Activated CD8-positive, alpha-beta memory T cell treated with anti-CD3 and anti-CD28 coated beads for 36 hours (primary cell): ENCODE measurements at regions not wholly inside any gene's neighbourhood (a gene's known extent, or its start where the extent isn't known, plus 50 kb on each side); places are given as distances from the start of the nearest gene placed in this dataset.

Experiments
- CTCF ChIA-PET: fragments of 350-600 bp; sonication (Branson Sonifier 250); formaldehyde crosslinking; loops from one replicate; lab custom pipeline; 2021; ENCODE audit warnings: antibody characterized with exemption; lab: Charles Lee
- POLR2A ChIA-PET: fragments of 350-600 bp; sonication (Branson Sonifier 250); formaldehyde crosslinking; loops from one replicate; lab custom pipeline; 2021; ENCODE audit warnings: antibody characterized with exemption; lab: Charles Lee

- POLR2A ChIA-PET: no interaction called here
- CTCF ChIA-PET: no interaction called here
Measured at GRCh38 chr4:152239216-152239615, 296.7 kb downstream of the FBXW7 start.

GRCh38 chr4:152236519-152237056, 299.3 kb downstream of the FBXW7 start:
- ChIA-PET POLR2A (no interaction called here), CTCF (no interaction called here)

DNA sequence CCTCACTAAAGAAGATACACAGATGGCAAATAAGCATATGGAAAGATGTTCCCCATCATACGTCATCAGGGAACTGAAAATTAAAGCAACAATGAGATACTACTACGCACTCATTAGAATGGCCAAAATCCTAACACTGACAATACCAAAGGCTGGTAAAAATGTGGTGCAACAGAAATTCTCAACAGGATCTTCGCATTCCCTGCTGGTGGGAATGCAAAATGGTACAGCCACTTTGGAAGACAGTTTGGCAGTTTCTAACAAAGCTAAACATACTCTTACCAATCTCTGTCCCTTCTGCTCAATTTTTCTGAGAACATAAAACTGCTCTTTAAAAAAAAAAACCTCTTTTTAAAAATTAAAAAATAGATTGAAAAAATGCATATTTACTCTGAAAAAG, 300.2 kb downstream of the FBXW7 start:
- POLR2A ChIA-PET: no interaction called here

GRCh38 chr4:152234571-152234970, 301.3 kb downstream of the FBXW7 start:
- ChIA-PET POLR2A (no interaction called here), CTCF (no interaction called here)

More for the DNA sequence above, 300.2 kb downstream of the FBXW7 start:
- CTCF ChIA-PET: no interaction called here

- ChIA-PET CTCF (no interaction called here), POLR2A (no interaction called here)
Measured at GRCh38 chr4:152232271-152232670, 303.6 kb downstream of the FBXW7 start.

DNA sequence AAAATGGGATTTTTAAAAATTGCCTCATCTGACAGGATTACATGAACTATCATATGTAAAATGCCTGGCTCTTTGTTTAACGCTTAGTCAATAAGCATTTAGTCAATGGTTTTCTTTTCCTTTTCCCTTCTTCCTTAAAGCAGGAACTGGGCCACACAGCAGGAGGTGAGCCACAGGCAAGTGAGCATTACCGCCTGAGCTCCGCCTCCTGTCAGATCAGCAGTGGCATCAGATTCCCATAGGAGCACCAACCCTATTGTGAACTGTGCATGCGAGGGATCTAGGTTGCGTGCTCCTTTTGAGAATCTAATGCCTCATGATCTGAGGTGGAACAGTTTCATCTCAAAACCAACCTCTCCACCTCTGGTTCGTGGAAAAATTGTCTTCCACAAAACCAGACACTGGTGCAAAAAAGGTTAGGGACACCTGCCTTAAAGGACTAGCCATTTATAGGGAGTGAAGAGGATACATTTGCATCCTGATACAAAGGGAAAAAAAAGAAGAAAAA, 306.1 kb downstream of the FBXW7 start:
- ChIA-PET CTCF (no interaction called here), POLR2A (no interaction called here)

DNA sequence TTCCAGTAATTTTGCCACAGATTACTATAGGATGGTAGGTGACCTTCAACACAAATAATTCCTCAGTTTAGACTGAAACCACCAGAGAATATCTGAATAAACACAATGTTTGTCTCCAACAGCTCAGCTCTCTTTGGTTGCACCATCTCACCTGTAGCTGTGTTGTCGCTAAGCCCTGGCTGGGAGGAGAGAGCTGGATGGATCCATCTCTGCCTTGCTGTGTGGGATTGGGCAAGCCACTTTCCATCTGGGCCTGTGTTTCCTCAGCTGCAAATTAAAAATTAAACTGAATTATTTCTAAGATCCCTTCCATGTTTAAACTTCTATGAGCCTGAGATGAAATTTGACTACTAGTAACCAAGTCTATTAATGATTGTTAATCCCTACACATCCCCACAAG, 310.2 kb downstream of the FBXW7 start:
- ChIA-PET POLR2A (no interaction called here), CTCF (no interaction called here)

DNA sequence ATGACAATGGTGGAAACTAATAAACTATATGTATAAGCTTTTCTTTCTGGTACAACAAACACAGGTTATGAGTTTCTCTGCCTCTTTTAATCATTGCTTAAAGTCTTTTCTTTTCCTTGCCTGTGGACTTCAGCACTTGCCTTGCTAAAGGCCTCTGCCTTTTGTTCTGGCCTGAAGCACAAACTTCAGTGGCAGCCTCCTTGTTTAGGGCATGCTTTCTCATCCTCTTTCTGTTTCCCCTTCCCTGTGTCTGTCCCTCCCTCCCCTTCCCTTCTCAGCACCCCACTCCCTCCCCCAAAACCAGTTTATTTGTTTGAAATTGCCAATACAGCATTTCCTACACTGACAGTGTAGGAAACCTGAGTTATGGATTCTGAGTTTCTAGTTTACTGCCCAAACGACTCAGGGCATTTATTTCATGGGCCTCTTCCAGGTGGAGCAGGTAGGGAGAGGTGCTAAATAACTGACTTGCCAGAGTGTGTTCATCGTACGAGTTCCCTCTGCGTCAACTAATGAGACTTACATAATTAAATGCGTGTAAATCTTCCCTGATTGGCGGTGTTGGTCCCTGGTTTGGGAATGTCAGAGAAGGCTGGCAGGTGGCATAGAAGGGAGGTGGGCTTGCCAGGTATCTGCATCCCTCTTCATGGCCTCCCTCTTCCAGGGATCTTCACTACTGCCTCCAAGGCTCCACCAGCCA, 311.0 kb downstream of the FBXW7 start:
- ChIA-PET CTCF (no interaction called here), POLR2A (no interaction called here)

DNA sequence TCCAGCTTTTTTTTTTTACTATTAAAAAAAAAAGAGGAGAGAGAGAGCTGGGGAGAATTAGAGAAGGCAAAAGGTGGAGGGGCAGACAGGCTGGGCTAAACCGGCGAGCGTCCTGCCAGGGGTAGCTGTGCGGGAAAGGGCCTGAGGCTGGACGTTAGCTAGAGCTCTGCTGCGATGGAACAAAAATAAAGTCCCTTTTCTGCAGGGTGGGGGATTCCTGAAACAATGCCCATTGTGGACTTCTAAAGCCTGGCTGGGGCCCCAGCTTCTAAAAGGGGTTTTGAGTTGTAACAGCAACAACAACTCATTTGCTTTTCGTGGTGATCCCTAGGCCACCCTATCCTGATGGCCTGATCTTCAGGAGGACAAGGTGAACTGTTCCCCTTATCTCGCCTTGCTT, 311.7 kb downstream of the FBXW7 start:
- ChIA-PET POLR2A (no interaction called here), CTCF (no interaction called here)

- POLR2A ChIA-PET: no interaction called here
- CTCF ChIA-PET: no interaction called here
Measured at GRCh38 chr4:152223600-152223999, 312.3 kb downstream of the FBXW7 start.

DNA sequence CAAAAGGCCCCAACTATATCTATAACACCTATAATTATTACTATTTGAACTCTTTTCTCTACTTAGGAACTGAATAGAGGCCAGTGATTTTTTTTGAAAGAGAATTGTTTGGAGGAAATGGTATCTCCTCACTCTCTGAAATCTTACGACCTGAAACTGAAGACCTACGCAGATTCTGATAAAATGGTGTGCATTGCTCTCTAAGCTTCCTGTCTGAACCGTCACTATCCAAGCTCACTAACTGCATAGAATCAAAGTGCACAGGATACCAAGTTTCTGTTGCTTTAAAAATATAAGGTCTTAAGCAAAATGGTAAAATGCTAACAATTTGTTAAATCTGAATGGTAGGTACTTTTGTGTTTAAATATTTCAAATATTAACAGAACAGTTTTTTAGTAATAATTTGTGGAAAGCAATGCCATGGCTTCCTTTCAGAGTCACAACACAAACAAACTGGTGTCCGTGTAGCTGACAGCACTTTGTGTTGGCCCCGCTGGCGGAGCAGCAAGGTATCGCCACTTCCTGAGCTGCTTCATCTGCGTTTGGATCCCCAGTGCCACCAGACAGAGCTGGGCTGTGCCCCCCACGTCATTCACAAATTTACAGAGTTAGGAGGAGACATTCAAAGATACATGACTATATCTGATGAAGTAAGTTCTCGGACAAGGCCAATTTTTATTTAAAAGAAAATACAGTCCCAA, 313.9 kb downstream of the FBXW7 start:
- CTCF ChIA-PET: no interaction called here
- POLR2A ChIA-PET: no interaction called here

DNA sequence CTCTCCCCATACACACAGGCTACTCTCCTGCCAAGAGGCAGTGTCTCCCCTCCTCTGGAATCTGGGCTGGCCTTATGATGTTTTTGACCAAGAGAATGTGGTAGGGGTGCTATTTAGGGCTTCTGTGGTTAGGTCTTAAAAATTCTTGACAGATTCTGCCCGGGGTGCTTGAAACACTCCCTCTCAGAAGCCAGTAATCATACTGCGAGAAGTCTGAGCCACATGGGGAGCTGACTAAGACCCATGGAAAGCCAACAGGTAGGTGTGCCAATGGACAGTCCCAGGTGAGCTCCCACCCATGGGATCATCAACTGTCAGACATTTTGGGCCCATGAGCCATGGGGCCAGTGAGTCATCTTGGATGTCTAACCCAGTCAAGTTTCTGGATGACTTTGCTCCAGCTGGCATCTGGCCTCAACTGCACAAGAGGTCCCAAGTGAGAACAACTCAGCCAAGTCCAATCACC, 315.7 kb downstream of the FBXW7 start:
- ChIA-PET CTCF (no interaction called here), POLR2A (no interaction called here)

- ChIA-PET POLR2A (no interaction called here), CTCF (no interaction called here)
Measured at GRCh38 chr4:152218576-152218975, 317.3 kb downstream of the FBXW7 start.

GRCh38 chr4:152217896-152218295, 318.0 kb downstream of the FBXW7 start:
- ChIA-PET POLR2A (no interaction called here), CTCF (no interaction called here)

DNA sequence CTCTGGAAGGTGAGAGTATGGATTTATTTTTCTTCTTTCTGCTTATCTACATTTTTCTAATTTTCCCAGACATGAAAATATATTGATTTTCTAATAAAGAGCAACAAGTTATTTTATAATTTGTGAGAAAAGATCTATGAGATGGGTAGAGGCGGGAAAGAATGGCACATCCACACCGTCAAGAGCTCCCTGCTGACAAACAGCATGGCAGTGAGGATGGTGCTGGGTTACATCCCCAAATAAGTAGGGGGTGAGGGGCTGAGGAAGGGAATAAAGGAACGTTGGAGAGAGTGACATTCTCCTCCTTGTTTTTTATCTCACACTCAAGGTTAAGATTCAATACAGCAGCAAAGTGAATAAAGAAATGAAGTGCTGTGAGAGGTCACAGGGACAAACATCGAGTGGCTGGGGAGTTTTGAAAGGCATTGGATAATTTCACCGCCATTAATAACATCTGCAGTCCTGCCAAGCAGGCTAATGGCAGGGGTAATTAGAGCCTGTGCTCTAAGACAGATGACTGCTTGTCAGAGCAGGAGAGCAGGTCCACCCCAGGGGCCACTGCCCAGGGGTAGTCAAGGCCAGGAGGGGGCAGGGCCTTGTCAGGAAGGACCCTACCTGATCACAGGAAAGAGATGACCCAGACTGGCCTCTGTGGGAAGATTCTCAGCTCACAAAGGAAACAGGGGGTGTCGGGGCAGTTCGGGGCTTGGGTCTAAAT, 323.8 kb downstream of the FBXW7 start:
- CTCF ChIA-PET: no interaction called here

DNA sequence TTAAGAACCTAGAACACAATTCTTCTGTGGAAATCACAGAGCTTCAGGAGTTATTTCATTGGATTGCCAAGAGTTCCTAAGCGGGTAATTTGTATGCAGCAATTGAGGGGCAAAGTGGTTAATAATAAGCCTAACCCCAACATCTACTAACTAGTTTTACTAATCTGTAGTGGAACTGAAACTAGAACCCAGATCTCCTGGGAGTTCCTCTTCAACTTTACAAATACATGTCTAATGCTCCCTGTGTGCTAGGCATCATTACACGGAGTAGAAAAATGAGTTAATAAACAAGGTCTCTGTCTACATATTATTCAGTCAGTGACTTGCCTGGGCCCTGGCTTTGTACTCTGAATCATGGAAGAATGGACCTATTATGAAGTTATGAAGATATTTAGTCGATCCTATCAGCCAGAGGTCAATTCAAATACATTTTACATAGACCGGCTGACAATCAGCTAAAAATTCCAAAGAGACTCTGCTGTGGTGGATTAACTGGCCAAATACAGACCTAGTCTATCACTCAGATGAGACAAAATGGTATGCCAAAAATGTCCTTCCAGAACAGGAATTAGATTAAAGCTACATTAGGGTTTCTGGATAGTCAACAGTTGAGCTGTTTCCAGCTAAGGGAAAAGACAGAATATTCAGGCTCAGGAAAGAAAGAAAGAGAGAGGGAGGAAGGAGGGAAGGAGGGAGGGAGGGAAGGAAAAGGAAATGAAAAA, 326.0 kb downstream of the FBXW7 start:
- ChIA-PET POLR2A (no interaction called here), CTCF (no interaction called here)

More for the DNA sequence above, 323.8 kb downstream of the FBXW7 start:
- POLR2A ChIA-PET: no interaction called here

DNA sequence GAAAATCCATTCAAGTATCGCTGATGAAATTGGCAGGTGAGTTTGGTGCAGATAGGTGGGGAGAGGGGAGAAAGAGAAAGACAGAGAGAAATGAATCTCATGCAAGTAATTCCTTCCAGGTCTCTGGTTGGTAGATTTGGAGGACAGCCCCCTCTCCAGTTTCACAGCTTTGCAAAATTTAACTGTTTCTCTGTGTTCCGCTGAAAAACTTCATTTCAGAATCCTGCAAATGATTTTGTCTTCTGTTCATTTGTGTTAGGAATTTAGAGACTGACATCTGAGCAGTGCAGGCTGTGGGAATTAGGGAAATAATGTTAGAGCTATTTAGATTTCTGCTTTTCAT, 328.5 kb downstream of the FBXW7 start:
- ChIA-PET POLR2A (no interaction called here), CTCF (no interaction called here)

DNA sequence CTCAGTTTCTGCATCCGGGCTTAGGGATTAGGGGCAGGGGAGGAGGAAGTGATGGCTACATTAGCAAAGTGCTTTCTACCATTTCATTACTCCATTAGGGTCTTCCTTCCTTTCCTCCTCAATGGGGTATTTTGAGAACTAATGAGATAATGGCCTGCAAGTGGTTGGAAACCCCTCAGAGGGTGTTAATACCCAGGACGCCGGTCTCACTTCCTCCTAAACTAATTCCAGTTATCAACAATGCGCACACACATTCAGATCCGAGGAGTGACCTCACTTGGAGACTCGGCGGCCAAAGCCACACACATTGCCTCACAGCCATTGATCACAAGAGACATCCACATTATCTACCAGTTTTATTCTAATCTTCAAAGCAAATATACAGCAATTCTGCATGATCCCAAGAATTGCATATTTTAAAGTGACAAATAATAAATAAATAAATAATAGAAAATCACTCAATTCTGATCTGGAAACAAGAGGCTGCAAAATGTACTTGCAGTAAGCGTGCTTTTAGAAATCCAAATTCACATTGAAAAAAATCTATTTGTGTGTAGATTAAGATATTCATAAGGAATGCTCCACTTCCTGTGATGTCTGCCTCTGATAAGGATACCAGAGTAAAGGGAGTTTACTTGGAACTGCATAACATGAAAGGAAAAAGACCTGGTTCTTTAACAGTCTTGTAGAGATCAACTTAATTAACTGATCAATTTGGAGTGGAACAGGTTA, 329.1 kb downstream of the FBXW7 start:
- POLR2A ChIA-PET: no interaction called here
- CTCF ChIA-PET: no interaction called here

- ChIA-PET POLR2A (no interaction called here), CTCF (no interaction called here)
Measured at GRCh38 chr4:152206185-152206584, 329.7 kb downstream of the FBXW7 start.
